KOPT-K1 (cell line): ENCODE measurements at regions not wholly inside any gene's neighbourhood (a gene's known extent, or its start where the extent isn't known, plus 50 kb on each side); places are given as distances from the start of the nearest gene placed in this dataset.

Experiments used
- H3K27ac ChIP-seq: fragments of 200-600 bp; sonication (generic); 2 replicates; pipeline ENCODE4 v1.5.1; 2016; ENCODE audit warnings: antibody characterized with exemption, mild to moderate bottlenecking, low read depth, low read length; ENCODE audit not compliant: poor library complexity, severe bottlenecking
- H3K36me3 ChIP-seq: fragments of 200-600 bp; sonication (generic); 2 replicates; pipeline ENCODE4 v1.5.1; 2017; ENCODE audit warnings: antibody characterized with exemption, mild to moderate bottlenecking, low read length, moderate library complexity; ENCODE audit not compliant: insufficient read depth
- H3K9me3 ChIP-seq: fragments of 200-600 bp; sonication (generic); 2 replicates; pipeline ENCODE4 v1.5.1; 2017; ENCODE audit warnings: antibody characterized with exemption, low read length, mild to moderate bottlenecking; ENCODE audit not compliant: insufficient read depth, poor library complexity, severe bottlenecking

- Histone ChIP-seq H3K9me3 (no peaks in the 10 kb centered on the region), H3K36me3 (no peaks in the 10 kb centered on the region), H3K27ac (no peak overlapping the region)
These were observed 55.0 kb downstream of the RPL37A start for GRCh38 chr2:216553482-216554240.

DNA sequence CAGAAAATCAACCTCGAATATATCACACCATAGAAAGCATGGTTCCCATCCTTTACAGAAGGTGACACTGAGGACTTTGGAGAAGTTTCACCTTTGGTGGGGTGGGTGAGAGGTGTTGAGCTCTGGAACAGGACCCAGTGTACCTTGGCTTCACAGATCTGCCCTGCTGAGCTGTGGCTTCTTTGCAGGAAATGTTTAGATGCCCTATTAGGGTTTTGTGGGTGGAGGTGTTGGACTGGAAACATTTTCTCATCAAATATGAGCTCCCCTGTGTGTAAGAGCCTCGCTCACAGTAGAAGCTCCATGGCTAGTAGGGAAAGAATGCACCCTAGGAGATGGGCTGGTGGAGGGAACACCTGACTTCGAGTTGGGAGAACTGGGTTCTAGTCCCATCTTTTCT is 55.6 kb downstream of the RPL37A start:
- no peaks in the 10 kb centered on the region for H3K36me3 ChIP-seq
- no peak overlapping the region for H3K27ac ChIP-seq
- H3K9me3 ChIP-seq: no peaks in the 10 kb centered on the region

- no peaks in the 10 kb centered on the region for H3K36me3 ChIP-seq
- no peaks in the 10 kb centered on the region for H3K9me3 ChIP-seq
These were observed 56.1 kb downstream of the RPL37A start for GRCh38 chr2:216554755-216555154.

GRCh38 chr2:216555274-216555673 is 56.6 kb downstream of the RPL37A start:
- Histone ChIP-seq H3K27ac (no peak overlapping the region), H3K36me3 (no peaks in the 10 kb centered on the region), H3K9me3 (no peaks in the 10 kb centered on the region)

More at GRCh38 chr2:216554755-216555154, 56.1 kb downstream of the RPL37A start:
- no peak overlapping the region for H3K27ac ChIP-seq

- Histone ChIP-seq H3K9me3 (no peaks in the 10 kb centered on the region), H3K36me3 (no peaks in the 10 kb centered on the region), H3K27ac (no peak overlapping the region)
These were observed 57.6 kb downstream of the RPL37A start for GRCh38 chr2:216556202-216556601.

DNA sequence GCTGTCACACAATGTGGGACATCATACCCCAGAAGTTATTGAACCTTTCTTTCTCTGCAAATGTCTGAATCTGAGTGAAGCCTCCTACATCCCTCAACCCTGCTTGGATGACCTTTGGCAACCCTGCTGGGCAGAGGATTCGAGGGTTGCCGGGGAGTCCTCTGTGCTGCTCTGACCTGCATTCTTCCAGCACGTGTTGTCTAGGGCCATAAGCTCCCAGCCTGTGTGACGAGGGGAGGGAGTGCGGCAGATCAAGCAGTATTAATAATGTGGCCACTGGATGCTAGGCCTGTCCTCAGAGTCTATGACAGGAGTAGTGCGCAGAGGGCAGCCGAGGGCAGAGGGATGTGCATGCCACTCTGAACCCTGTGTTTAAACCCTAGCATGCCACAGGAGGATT is 58.8 kb downstream of the RPL37A start:
- Histone ChIP-seq H3K36me3 (no peaks in the 10 kb centered on the region), H3K27ac (no peak overlapping the region), H3K9me3 (no peaks in the 10 kb centered on the region)

DNA sequence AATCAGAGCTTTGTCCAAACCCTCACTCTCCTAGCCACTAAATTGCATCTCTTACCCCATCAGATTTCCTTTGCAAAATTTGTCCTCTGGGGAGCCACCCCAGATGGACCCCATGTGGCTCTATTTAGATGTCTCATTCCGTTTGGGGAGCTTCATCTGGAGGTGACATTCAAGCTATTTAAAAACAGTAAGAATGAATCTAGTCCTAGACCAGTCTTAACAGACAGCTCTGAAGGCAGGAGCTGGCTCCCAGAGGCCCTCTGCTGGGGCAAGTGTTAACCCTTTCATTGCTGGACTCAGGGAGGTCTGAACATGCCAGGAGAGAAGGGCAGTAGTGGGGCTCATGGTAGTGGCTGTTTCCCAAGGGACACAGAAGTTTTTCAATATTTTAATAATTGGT is 59.2 kb downstream of the RPL37A start:
- no peak overlapping the region for H3K27ac ChIP-seq
- no peaks in the 10 kb centered on the region for H3K9me3 ChIP-seq
- no peaks in the 10 kb centered on the region for H3K36me3 ChIP-seq

GRCh38 chr2:216559625-216560156 is 61.0 kb downstream of the RPL37A start:
- Histone ChIP-seq H3K36me3 (no peaks in the 10 kb centered on the region), H3K27ac (no peak overlapping the region)

GRCh38 chr2:216560838-216561270 is 62.2 kb downstream of the RPL37A start:
- Histone ChIP-seq H3K36me3 (no peaks in the 10 kb centered on the region), H3K9me3 (peaks cover 2% of the 10 kb centered on the region), H3K27ac (no peak overlapping the region)

More at GRCh38 chr2:216559625-216560156, 61.0 kb downstream of the RPL37A start:
- no peaks in the 10 kb centered on the region for H3K9me3 ChIP-seq

- H3K36me3 ChIP-seq: no peaks in the 10 kb centered on the region
- peaks cover 7% of the 10 kb centered on the region for H3K9me3 ChIP-seq
- no peak overlapping the region for H3K27ac ChIP-seq
These were observed 64.2 kb downstream of the RPL37A start for GRCh38 chr2:216562696-216563435.

DNA sequence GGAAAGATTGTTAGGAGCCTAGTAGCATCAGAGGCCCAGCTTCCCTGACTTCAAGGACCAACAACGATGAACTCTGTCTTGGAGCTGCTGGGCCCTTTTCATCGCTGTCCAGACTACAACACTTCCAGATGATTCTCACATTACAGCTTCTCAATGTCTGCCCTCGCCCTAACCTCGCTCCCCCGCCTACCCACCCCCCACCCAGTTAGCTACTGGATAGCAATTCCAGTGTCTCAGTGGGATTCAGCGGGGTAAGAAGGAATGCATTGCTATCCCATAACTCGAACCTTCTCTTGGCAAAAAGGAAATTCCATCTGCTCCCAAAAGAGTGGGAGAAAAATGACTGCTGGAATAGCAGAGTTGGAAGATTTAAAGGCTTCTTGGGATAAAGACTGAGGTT is 65.0 kb downstream of the RPL37A start:
- no peaks in the 10 kb centered on the region for H3K36me3 ChIP-seq
- H3K27ac ChIP-seq: no peak overlapping the region
- peaks cover 7% of the 10 kb centered on the region for H3K9me3 ChIP-seq

DNA sequence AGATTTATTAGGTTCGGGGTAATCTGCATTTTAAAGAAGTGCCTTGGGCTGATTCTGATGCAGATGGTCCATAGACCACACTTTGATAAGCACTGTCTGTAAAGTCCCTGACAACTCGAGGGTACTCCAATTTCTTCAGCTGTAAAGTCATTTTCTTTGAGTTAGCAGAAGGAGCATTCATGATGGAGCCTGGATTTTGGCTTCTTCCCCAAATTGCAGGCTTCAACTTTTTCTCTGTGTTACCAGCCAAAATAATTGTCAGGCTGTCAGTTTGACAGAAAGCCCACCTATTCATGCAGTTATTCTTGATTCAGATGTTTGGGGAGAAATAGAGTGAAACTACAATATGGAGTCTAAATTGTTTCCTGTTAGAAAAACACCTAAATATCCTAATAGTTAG is 66.0 kb downstream of the RPL37A start:
- peaks cover 7% of the 10 kb centered on the region for H3K9me3 ChIP-seq
- no peak overlapping the region for H3K27ac ChIP-seq
- no peaks in the 10 kb centered on the region for H3K36me3 ChIP-seq

DNA sequence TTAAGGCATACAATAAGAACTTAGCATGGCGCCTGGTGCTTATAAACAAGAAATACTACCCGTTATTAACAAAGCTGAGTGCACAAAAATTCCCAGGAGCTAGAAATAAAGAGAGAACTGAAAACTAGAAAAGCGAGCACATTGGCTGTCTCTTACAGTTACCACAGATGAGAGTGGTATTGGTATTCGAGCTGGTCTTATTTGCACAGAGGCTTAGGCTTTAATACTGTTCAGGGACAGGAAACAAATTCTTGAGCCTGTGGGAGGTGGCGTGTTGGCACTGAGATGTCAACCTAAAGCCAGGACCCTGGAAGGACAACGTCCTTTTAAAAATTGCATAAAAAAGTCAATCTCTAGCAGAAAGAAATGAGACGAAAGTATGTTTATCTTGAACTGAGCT is 67.3 kb upstream of the IGFBP2 start:
- Histone ChIP-seq H3K9me3 (peaks cover 8% of the 10 kb centered on the region), H3K36me3 (no peaks in the 10 kb centered on the region), H3K27ac (no peak overlapping the region)

DNA sequence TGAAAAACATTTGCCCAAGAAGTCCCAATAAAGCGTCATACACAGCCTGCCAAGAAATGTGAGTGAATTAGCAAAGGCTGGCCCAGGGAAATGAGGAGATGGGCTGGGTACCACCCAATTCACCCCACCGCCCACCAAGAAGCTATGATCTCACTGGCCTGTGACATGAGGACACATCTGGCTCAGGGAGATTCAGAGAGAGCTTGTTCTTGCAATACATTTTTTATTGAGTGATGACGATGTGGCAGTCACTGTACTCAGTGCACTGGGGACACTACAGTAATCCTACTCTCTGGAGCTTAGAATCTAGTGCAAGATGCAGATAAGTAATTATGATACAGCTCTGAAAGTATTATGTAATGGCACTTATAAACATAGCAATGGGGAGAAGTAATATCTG is 64.6 kb upstream of the IGFBP2 start:
- H3K9me3 ChIP-seq: peaks cover 15% of the 10 kb centered on the region
- no peak overlapping the region for H3K27ac ChIP-seq

GRCh38 chr2:216569765-216570164 is 63.5 kb upstream of the IGFBP2 start:
- Histone ChIP-seq H3K27ac (no peak overlapping the region), H3K36me3 (no peaks in the 10 kb centered on the region), H3K9me3 (peaks cover 15% of the 10 kb centered on the region)

More for the DNA sequence above, 64.6 kb upstream of the IGFBP2 start:
- no peaks in the 10 kb centered on the region for H3K36me3 ChIP-seq
